Fibroblast of pulmonary artery (primary cell): ENCODE measurements at regions not wholly inside any gene's neighbourhood (a gene's known extent, or its start where the extent isn't known, plus 50 kb on each side); places are given as distances from the start of the nearest gene placed in this dataset.

ENCODE experiments used
- DNase-seq: peaks from one replicate; pipeline ENCODE4 v3.0.0-alpha.2; 2010; ENCODE audit warnings: low read depth
- H3K4me3 ChIP-seq: replicated peaks from 2 replicates; pipeline ENCODE4 v1.5.1; 2011; ENCODE audit warnings: low read depth, mild to moderate bottlenecking, control low read depth, low read length, moderate library complexity
- TF ChIP-seq, protein P1 (sequence below): IDR thresholded peaks from 2 replicates; pipeline ENCODE4 v1.5.1; 2011; ENCODE audit warnings: mild to moderate bottlenecking, control low read depth, low read length, inconsistent platforms; ENCODE audit errors: missing control alignments

DNA sequence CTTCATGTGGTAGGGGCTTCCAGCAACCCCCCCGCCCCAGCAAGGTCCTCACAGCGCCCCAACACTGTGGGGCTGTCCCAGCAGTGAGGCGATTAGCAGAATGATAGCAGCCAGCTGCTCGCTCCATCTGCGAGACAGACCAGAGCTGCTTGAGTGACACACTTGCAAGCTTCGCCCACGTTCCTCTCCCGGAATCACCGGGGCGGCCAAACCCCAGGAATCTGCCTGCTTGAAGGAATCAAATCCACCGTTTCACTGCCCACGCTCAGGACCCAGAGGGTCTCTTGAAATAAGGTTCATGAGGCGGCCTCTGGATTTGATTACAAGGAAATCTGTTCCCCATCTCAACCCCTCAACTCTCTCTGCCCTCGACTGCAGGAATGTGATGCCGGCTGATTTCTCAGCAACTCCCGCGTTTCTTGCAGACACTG, 356.0 kb downstream of the C16orf95 start:
- TF ChIP-seq, protein P1, sequence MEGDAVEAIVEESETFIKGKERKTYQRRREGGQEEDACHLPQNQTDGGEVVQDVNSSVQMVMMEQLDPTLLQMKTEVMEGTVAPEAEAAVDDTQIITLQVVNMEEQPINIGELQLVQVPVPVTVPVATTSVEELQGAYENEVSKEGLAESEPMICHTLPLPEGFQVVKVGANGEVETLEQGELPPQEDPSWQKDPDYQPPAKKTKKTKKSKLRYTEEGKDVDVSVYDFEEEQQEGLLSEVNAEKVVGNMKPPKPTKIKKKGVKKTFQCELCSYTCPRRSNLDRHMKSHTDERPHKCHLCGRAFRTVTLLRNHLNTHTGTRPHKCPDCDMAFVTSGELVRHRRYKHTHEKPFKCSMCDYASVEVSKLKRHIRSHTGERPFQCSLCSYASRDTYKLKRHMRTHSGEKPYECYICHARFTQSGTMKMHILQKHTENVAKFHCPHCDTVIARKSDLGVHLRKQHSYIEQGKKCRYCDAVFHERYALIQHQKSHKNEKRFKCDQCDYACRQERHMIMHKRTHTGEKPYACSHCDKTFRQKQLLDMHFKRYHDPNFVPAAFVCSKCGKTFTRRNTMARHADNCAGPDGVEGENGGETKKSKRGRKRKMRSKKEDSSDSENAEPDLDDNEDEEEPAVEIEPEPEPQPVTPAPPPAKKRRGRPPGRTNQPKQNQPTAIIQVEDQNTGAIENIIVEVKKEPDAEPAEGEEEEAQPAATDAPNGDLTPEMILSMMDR: no peak
- no peak overlapping the region for H3K4me3 ChIP-seq
- DNase-seq: peak; percentile 18

DNA sequence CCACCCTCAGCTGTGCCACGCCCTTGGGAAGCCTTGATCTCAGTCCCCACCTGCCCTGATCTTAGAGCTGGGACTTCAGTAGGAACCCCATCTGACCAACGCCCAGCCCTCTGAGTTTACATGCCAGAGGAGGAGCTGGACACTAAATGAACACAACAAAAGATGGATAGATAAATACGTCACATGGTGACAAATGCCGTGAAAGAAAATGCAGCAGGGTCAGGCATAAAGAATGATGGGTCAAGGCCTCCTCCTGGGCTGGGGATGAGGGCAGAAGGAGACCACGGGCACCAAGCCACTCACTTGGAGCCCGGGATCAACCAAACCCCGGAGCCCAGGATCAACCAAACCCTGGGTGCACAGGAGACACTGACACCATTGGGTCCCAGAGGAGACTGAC, 354.9 kb downstream of the C16orf95 start:
- TF ChIP-seq, protein P1: no peak
- no peak overlapping the region for H3K4me3 ChIP-seq
- no peak for DNase-seq

DNA sequence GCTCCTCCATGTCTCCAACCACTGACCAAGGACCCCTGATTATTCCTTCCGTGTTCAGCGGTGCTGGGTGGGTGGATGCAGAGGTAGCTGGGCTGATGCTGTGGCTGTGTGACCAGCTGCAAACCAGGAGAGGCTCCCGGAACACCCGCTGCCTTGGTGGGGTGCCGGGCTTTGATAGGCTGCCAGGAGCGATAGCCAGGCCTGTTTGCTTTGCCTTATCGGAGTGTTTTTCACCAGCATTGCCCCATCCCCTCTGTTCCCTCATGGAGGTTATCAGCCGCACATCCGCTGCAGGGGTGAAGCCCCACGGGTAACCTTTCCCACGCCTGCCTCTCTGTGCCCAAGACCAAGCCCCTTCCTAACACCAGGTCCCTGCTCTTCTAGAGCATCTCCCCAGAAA, 354.3 kb downstream of the C16orf95 start:
- no peak overlapping the region for H3K4me3 ChIP-seq
- no peak for DNase-seq
- TF ChIP-seq, protein P1: no peak

DNA sequence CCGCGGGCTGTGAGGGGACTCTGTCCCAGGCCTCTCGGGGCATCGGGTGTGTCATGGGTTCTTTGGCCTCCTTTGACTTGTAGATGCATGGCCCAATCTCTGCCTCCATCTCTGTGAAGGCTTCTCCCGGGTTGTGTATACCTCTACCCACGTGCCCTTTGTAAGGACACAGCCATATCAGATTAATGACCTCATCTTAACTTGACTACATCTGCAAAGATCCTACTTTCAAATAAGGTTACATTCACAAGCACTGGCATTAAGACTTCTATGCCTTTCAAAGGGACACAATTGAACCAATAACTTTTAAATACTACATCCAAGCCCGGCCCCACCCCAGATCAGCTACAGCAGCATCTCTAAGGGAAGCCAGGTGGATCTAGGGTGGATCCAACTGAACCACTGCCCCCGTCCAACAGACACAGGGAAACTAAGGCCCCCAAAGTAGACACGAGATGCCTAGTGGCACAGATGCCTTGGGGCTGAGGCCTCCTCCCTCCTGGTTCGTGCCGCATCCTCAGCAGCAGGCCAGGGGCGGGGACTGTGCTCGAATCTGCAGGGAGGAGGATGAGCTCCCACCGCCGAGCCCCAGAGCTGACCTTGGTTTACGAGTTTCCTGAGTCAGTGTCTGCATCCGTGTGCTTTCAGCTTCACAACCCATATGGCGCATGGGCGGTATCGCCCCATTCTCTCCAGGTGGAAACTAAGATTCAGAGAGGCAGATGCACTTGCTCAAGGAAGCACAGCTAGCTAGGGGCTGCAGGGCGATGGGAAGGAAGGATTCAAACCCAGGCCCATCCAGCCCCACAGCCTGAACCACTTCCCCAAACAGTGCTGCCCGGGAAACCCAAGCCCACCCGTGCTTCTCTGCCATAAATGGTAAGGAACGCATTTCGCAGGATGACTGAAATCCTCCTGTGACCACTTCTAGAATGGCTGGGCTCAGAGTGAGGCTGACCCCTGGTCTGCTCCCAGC, 353.3 kb downstream of the C16orf95 start:
- no peak overlapping the region for H3K4me3 ChIP-seq
- DNase-seq: no peak
- TF ChIP-seq, protein P1: no peak

DNA sequence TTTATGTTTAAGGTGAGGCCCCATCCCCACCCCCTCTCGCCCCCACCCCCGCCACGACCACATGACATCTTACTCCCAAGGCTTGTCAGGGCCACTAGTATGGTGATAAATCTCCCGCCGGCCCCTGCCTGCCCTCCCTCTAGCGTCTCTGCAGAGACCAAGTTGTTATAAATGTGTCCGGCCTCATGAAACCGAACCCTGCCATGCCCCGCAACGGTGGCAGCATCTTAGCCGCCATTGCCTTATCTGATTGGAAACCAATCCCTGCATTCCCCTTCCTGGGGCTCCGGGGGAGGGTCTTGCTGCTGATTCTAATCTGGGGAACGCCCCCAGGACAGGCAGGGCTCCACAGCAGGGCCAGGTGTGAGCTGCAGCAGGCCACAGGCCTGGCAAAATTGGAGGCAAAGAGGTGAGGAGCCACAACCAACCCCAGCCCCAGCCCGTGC, 352.4 kb downstream of the C16orf95 start:
- no peak overlapping the region for H3K4me3 ChIP-seq
- TF ChIP-seq, protein P1: no peak
- no peak for DNase-seq

DNA sequence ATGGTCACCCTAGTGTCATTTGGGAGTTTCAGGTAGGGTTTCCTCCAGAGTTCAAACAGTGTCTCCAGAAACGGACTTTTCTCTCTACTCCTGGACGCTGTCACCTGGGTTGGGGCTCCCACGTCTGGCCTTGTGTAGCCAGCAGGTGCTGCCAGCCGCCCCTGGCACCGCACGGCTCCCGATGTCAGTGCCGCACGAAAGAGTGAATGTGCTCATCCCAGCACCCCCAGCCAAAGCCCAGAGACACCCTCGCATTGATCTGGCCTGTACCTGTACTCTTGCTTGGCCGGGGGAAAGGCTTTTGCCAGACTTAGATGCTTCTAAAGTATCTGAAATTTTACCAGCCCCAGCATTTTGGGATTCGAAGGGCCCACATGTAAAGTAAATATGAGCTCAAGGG, 351.9 kb downstream of the C16orf95 start:
- H3K4me3 ChIP-seq: no peak overlapping the region
- DNase-seq: no peak

More for the DNA sequence above, 351.9 kb downstream of the C16orf95 start:
- TF ChIP-seq, protein P1: no peak
